Sigmoid colon (tissue), 4 donors: ENCODE measurements at regions not wholly inside any gene's neighbourhood (a gene's known extent, or its start where the extent isn't known, plus 50 kb on each side); places are given as distances from the start of the nearest gene placed in this dataset.

Source experiments
- CTCF ChIP-seq, 4 experiments: fragments of 450-650 bp in 3 of 4; fragments of 200-600 bp in 1 of 4; IDR thresholded peaks; one replicate each; pipeline ENCODE4 v1.5.1; 2016 to 2019; ENCODE audit warnings: antibody characterized with exemption in 4 of 4, mild to moderate bottlenecking in 3 of 4, moderate library complexity in 2 of 4
- EP300 ChIP-seq, 4 donors: sonication (generic); formaldehyde crosslinking; IDR thresholded peaks; one replicate each; pipeline ENCODE4 v1.6.1; 2017; ENCODE audit warnings: antibody characterized with exemption in 4 of 4
- POLR2A ChIP-seq, 2 donors: fragments of 450-650 bp; IDR thresholded peaks; one replicate each; pipeline ENCODE4 v1.6.1; 2016; ENCODE audit warnings: antibody characterized with exemption in 2 of 2, mild to moderate bottlenecking in 2 of 2, moderate library complexity in 2 of 2

- TF ChIP-seq CTCF (IDR thresholded peaks at IDR 0.05) (no peak), EP300 (IDR thresholded peaks at IDR 0.05) (no peak), POLR2A (IDR thresholded peaks at IDR 0.05) (no peak)
Observed at GRCh38 chr10:78875331-78875877, 193.4 kb upstream of the ZMIZ1 start.
